Smooth muscle cell (in vitro differentiated cells): ENCODE measurements at regions not wholly inside any gene's neighbourhood (a gene's known extent, or its start where the extent isn't known, plus 50 kb on each side); places are given as distances from the start of the nearest gene placed in this dataset.

Experiments used
- DNase-seq: peaks from one replicate; lab custom pipeline; 2025; ENCODE audit not compliant: unreplicated experiment; lab: John Stamatoyannopoulos, UW
- H2AFZ ChIP-seq: fragments of 200-600 bp; sonication (generic); 2 replicates; pipeline ENCODE4 v1.6.0; 2016; ENCODE audit warnings: antibody characterized with exemption, low read depth, mild to moderate bottlenecking
- H3F3A ChIP-seq: fragments of 200-600 bp; sonication (generic); 2 replicates; pipeline ENCODE4 v1.6.0; 2017; ENCODE audit warnings: antibody characterized with exemption, low read depth
- H3K27ac ChIP-seq: fragments of 200-600 bp; sonication (generic); 2 replicates; pipeline ENCODE4 v1.5.1; 2016; ENCODE audit warnings: low read depth, mild to moderate bottlenecking
- H3K27me3 ChIP-seq: fragments of 200-600 bp; sonication (generic); 2 replicates; pipeline ENCODE4 v1.6.1; 2016; ENCODE audit warnings: low read depth, mild to moderate bottlenecking
- H3K36me3 ChIP-seq: fragments of 200-600 bp; sonication (generic); 2 replicates; pipeline ENCODE4 v1.5.1; 2016; ENCODE audit warnings: low read depth
- H3K4me1 ChIP-seq: fragments of 200-600 bp; sonication (generic); 2 replicates; pipeline ENCODE4 v1.5.1; 2016; ENCODE audit warnings: low read depth
- H3K4me2 ChIP-seq: fragments of 200-600 bp; sonication (generic); 2 replicates; pipeline ENCODE4 v1.6.0; 2016; ENCODE audit warnings: mild to moderate bottlenecking
- H3K4me3 ChIP-seq: fragments of 200-600 bp; sonication (generic); 2 replicates; pipeline ENCODE4 v1.5.1; 2016; ENCODE audit warnings: mild to moderate bottlenecking
- H3K79me2 ChIP-seq: fragments of 200-600 bp; sonication (generic); 2 replicates; pipeline ENCODE4 v1.6.0; 2016; ENCODE audit warnings: low read depth, mild to moderate bottlenecking
- H3K9ac ChIP-seq: fragments of 200-600 bp; sonication (generic); 2 replicates; pipeline ENCODE4 v1.6.0; 2016; ENCODE audit warnings: low read depth
- H3K9me3 ChIP-seq: fragments of 200-600 bp; sonication (generic); replicated peaks from 2 replicates; pipeline ENCODE4 v1.5.1; 2016; ENCODE audit warnings: low read depth
- H4K20me1 ChIP-seq: fragments of 200-600 bp; sonication (generic); 2 replicates; pipeline ENCODE4 v1.6.0; 2016; ENCODE audit warnings: low read depth
- WGBS: methylation state at CpG from one replicate; pipeline ENCODE4 v1.1.7; 2016; ENCODE audit warnings: low lambda C conversion rate; 5-methylcytosine and 5-hydroxymethylcytosine counted together
- TF ChIP-seq, protein P1 (sequence below): fragments of 200-600 bp; sonication (generic); IDR thresholded peaks from 2 replicates; pipeline ENCODE4 v1.5.1; 2017; ENCODE audit warnings: borderline replicate concordance, mild to moderate bottlenecking, antibody characterized with exemption; ENCODE audit not compliant: insufficient read depth, poor library complexity, severe bottlenecking

DNA sequence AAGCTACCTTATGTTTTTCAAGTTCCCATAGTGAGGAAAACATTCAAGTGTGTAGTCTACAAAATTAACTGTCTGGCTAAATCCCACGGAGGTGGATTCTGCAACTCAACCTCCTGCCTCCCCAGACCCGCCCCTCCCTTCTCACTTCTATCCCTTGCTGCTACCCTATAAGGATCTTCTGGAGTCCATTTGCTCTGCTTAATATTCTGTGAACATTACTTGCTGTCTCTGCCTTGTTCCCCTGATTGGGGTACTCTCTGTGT is 163.2 kb downstream of the KCNE4 start:
- Histone ChIP-seq H4K20me1 (no peaks in the 10 kb centered on the region), H3K36me3 (no peaks in the 10 kb centered on the region), H3K9me3 (peaks cover 3% of the 10 kb centered on the region), H3K4me2 (peak overlapping the region; percentile 69), H3F3A (peaks cover 20% of the 10 kb centered on the region), H3K27ac (peak overlapping the region; percentile 88), H3K9ac (peak overlapping the region; percentile 26), H3K79me2 (no peaks in the 10 kb centered on the region), H3K27me3 (no peaks in the 10 kb centered on the region), H3K4me3 (peak overlapping the region; percentile 10), H2AFZ (peak overlapping the region; percentile 75), H3K4me1 (peaks cover 6% of the 10 kb centered on the region)
- TF ChIP-seq, protein P1, sequence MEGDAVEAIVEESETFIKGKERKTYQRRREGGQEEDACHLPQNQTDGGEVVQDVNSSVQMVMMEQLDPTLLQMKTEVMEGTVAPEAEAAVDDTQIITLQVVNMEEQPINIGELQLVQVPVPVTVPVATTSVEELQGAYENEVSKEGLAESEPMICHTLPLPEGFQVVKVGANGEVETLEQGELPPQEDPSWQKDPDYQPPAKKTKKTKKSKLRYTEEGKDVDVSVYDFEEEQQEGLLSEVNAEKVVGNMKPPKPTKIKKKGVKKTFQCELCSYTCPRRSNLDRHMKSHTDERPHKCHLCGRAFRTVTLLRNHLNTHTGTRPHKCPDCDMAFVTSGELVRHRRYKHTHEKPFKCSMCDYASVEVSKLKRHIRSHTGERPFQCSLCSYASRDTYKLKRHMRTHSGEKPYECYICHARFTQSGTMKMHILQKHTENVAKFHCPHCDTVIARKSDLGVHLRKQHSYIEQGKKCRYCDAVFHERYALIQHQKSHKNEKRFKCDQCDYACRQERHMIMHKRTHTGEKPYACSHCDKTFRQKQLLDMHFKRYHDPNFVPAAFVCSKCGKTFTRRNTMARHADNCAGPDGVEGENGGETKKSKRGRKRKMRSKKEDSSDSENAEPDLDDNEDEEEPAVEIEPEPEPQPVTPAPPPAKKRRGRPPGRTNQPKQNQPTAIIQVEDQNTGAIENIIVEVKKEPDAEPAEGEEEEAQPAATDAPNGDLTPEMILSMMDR: no peak
- WGBS: 41% methylated on average over 2 of the region's 2 CpGs
- no peak for DNase-seq

DNA sequence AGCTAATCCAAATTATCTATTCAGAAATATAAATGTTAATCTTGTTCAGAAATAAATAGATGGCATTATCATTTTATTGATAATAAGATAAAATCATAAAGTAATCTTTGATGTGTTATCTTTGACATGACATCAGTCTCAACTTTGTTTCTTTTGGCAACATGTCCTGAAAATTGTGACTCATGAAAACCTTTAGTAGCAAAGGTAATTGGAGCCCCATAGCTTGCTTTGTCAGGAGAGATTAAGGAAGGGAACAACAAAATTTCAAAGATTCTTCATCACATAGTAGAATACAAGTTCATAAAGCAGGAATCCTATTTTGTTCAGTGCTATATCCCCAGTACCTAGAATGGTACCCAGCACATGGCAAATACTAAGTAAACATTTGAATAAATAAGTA is 165.4 kb downstream of the KCNE4 start:
- Histone ChIP-seq H3F3A (peaks cover 20% of the 10 kb centered on the region), H3K9ac (no peak overlapping the region), H3K36me3 (no peaks in the 10 kb centered on the region), H2AFZ (no peak overlapping the region), H3K27ac (no peak overlapping the region), H3K27me3 (no peaks in the 10 kb centered on the region), H4K20me1 (no peaks in the 10 kb centered on the region), H3K9me3 (no peaks in the 10 kb centered on the region), H3K4me2 (no peak overlapping the region), H3K4me3 (no peak overlapping the region), H3K4me1 (peaks cover 6% of the 10 kb centered on the region), H3K79me2 (no peaks in the 10 kb centered on the region)
- TF ChIP-seq, protein P1: no peak
- DNase-seq: no peak

DNA sequence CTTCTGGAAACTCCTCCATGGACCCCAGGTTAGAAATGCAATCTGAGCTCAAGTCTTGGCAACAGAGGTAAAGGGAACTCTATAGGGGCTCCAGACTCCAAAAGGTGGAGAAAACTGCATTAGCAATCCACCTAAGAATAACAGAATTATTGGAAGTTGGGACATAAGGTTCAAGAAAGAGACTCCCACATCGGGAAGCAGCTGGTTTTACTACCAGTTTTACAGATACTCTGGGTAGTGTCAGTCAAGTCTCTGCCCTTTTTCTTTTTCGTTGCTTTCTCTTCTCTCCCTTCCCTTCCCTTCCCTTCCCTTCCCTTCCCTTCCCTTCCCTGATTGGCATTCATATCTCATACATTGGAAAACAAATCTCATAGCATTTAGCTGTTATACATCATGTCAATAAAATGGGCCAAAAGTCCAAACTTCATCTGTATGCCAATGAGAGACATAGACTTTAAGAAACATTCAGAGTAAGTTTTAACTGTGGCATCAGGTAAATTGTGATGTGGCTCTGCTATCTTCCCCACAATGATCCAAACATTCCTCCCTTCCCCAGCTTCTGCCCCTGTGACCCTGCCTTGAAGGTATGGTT is 166.7 kb downstream of the KCNE4 start:
- Histone ChIP-seq H3K9ac (no peak overlapping the region), H4K20me1 (no peaks in the 10 kb centered on the region), H3K4me3 (no peak overlapping the region), H3K27ac (no peak overlapping the region), H3K79me2 (no peaks in the 10 kb centered on the region), H3K4me2 (no peak overlapping the region), H3K4me1 (peaks cover 6% of the 10 kb centered on the region), H3K27me3 (no peaks in the 10 kb centered on the region), H3K36me3 (no peaks in the 10 kb centered on the region), H2AFZ (no peak overlapping the region), H3F3A (peaks cover 20% of the 10 kb centered on the region), H3K9me3 (no peaks in the 10 kb centered on the region)
- DNase-seq: no peak
- WGBS: 67% methylated on average over 2 of the region's 2 CpGs
- TF ChIP-seq, protein P1: no peak

GRCh38 chr2:223219872-223220657 is 168.1 kb downstream of the KCNE4 start:
- peaks cover 7% of the 10 kb centered on the region for H3F3A ChIP-seq
- WGBS: 81% methylated on average over 7 of the region's 9 CpGs
- H2AFZ ChIP-seq: no peak overlapping the region
- H3K79me2 ChIP-seq: no peaks in the 10 kb centered on the region
- TF ChIP-seq, protein P1: no peak
- no peak overlapping the region for H3K4me3 ChIP-seq
- no peaks in the 10 kb centered on the region for H3K36me3 ChIP-seq
- no peak overlapping the region for H3K27ac ChIP-seq
- H3K9me3 ChIP-seq: no peaks in the 10 kb centered on the region
- no peak for DNase-seq
- H3K4me1 ChIP-seq: peaks cover 6% of the 10 kb centered on the region
- no peaks in the 10 kb centered on the region for H3K27me3 ChIP-seq
- no peaks in the 10 kb centered on the region for H4K20me1 ChIP-seq
- H3K9ac ChIP-seq: no peak overlapping the region
- H3K4me2 ChIP-seq: no peak overlapping the region
